Epithelial cell of esophagus (primary cell): ENCODE measurements at regions not wholly inside any gene's neighbourhood (a gene's known extent, or its start where the extent isn't known, plus 50 kb on each side); places are given as distances from the start of the nearest gene placed in this dataset.
"Not testable (repeated sequence)": the region's sequence is repeated elsewhere in the genome, so short reads cannot be mapped to it uniquely, and the experiment has no call there.

Source experiments
- DNase-seq: peaks from one replicate; pipeline ENCODE4 v3.0.0; 2010; ENCODE audit warnings: low read depth
- H3K4me3 ChIP-seq: 2 replicates; pipeline ENCODE4 v1.5.1; 2011; ENCODE audit warnings: mild to moderate bottlenecking, low read length, control low read depth
- TF ChIP-seq, protein P1 (sequence below): IDR thresholded peaks from 2 replicates; pipeline ENCODE4 v1.5.1; 2011; ENCODE audit warnings: low read depth, mild to moderate bottlenecking, low read length, control low read depth, inconsistent platforms; ENCODE audit not compliant: insufficient read depth; ENCODE audit errors: missing control alignments

DNA sequence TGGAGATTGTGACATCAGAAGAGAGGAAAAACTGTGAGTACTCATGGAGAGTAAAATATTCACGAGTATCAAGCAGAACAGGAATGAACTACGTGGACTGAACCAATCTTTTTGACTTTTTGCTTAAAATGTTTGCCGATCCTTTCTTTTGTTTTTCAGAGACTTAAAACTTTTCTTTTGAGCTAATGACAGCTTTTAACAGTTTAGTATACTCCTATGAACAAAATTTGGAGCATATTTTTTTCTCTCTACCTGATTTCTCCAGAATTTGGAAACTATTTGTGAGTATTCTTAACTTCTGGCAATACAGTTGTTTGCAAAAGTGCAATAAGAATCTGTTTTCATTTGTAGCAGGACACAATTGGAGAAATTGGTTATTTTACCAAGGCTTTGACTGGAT lies 786.3 kb downstream of the SORCS1 start:
- TF ChIP-seq, protein P1, sequence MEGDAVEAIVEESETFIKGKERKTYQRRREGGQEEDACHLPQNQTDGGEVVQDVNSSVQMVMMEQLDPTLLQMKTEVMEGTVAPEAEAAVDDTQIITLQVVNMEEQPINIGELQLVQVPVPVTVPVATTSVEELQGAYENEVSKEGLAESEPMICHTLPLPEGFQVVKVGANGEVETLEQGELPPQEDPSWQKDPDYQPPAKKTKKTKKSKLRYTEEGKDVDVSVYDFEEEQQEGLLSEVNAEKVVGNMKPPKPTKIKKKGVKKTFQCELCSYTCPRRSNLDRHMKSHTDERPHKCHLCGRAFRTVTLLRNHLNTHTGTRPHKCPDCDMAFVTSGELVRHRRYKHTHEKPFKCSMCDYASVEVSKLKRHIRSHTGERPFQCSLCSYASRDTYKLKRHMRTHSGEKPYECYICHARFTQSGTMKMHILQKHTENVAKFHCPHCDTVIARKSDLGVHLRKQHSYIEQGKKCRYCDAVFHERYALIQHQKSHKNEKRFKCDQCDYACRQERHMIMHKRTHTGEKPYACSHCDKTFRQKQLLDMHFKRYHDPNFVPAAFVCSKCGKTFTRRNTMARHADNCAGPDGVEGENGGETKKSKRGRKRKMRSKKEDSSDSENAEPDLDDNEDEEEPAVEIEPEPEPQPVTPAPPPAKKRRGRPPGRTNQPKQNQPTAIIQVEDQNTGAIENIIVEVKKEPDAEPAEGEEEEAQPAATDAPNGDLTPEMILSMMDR = no peak
- no peak for DNase-seq
- no peak overlapping the region for H3K4me3 ChIP-seq

GRCh38 chr10:106370751-106371150 lies 793.8 kb downstream of the SORCS1 start:
- no peak for DNase-seq
- no peak overlapping the region for H3K4me3 ChIP-seq
- TF ChIP-seq, protein P1 = no peak

DNA sequence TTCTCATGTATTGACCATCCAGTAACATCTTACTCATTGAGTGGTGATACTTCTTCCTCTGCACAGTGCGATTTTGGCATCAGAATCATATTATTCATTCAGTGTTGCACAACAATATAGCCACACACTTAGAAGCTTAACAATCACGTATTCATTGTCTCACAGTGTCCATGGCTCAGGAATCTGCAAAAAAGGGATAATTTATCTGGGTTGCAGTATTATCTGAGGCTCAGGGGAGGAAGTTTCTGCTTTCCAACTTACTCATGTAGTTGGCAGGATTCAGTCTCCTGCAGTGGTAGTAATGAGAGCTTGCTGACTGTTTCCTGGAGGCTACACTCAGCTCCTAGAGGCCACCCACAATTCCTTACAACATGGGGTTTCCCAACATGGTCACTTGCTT lies 803.6 kb downstream of the SORCS1 start:
- TF ChIP-seq, protein P1 = no peak
- H3K4me3 ChIP-seq = no peak overlapping the region
- DNase-seq = peak; percentile 92

DNA sequence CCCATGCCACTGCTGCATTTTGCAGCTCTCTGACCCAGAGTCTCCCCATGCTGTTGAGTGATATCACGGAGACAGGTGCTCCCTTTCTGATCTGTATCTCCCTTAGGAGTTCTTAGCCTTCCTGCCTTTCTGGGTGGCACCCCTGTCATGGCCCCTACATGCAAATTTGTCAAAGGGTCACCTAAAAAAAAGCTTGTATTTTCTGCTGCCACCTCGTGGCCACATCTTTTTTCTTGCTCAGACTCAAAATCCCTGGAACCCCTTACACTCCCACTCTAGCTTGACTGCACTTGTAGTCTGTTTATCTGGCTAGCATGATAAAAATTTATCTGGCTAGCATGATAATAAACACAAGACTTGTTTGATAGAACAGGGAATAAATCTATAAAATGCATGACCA lies 809.1 kb downstream of the SORCS1 start:
- peak; percentile 6 for DNase-seq
- TF ChIP-seq, protein P1 = peak; percentile 36
- H3K4me3 ChIP-seq = no peak overlapping the region

GRCh38 chr10:106348933-106349332 lies 815.6 kb downstream of the SORCS1 start:
- TF ChIP-seq, protein P1 = no peak
- no peak overlapping the region for H3K4me3 ChIP-seq
- no peak for DNase-seq

- no peak for DNase-seq
- TF ChIP-seq, protein P1 = no peak
- no peak overlapping the region for H3K4me3 ChIP-seq
Measured at GRCh38 chr10:106347547-106347946, 817.0 kb downstream of the SORCS1 start.

DNA sequence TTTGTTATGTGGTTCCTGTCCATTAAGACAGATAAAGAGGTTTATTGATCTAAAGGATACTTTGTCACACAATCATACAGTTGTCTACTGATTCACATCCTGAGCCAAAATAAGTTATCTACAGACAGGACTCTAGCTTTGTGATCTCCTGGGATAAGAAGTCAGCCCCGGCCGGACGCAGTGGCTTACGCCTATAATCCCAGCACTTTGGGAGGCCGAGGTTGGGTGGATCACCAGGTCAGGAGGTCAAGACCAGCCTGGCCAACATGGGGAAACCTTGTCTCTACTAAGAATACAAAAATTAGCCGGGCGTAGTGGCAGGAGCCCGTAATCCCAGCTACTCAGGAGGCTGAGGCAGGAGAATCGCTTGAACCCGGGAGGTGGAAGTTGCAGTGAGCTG lies 821.0 kb downstream of the SORCS1 start:
- not testable (repeated sequence) for DNase-seq

GRCh38 chr10:106341356-106341755 lies 823.1 kb downstream of the SORCS1 start:
- TF ChIP-seq, protein P1 = no peak

More for the DNA sequence above, 821.0 kb downstream of the SORCS1 start:
- not testable (repeated sequence) for H3K4me3 ChIP-seq

More at GRCh38 chr10:106341356-106341755, 823.1 kb downstream of the SORCS1 start:
- H3K4me3 ChIP-seq = no peak overlapping the region
- no peak for DNase-seq
